NB4 (cell line): ENCODE measurements at regions not wholly inside any gene's neighbourhood (a gene's known extent, or its start where the extent isn't known, plus 50 kb on each side); places are given as distances from the start of the nearest gene placed in this dataset.

Experiments used
- CTCF ChIP-seq: IDR thresholded peaks from one replicate; pipeline ENCODE4 v1.5.1; 2012; ENCODE audit warnings: low read depth, low read length
- MAX ChIP-seq: IDR thresholded peaks from 2 replicates; pipeline ENCODE4 v1.6.1; 2011; ENCODE audit warnings: low read depth, low read length
- MYC ChIP-seq: IDR thresholded peaks from 2 replicates; pipeline ENCODE4 v1.6.1; 2011; ENCODE audit warnings: low read depth, low read length
- POLR2A ChIP-seq: IDR thresholded peaks from 2 replicates; pipeline ENCODE4 v1.6.1; 2011; ENCODE audit warnings: mild to moderate bottlenecking; ENCODE audit not compliant: insufficient read length; ENCODE audit errors: extremely low read depth

GRCh38 chr4:159673221-159673620 is 570.3 kb downstream of the RAPGEF2 start:
- TF ChIP-seq CTCF (no peak), POLR2A (no peak), MYC (no peak), MAX (no peak)
